Keratinocyte (primary cell): ENCODE measurements at regions not wholly inside any gene's neighbourhood (a gene's known extent, or its start where the extent isn't known, plus 50 kb on each side); places are given as distances from the start of the nearest gene placed in this dataset.

Experiments
- CTCF ChIP-seq, 3 experiments: IDR thresholded peaks in 1 of 3; conservative IDR thresholded peaks in 1 of 3; optimal IDR thresholded peaks in 1 of 3; 2 replicates in 2 of 3; 3 replicates in 1 of 3; pipeline versions ENCODE3 to v1.5.1; 2011; ENCODE audit warnings: low read length in 3 of 3, mild to moderate bottlenecking in 3 of 3, moderate library complexity in 2 of 3, control low read depth in 1 of 3, inconsistent platforms in 1 of 3; ENCODE audit not compliant: insufficient read depth in 2 of 3; ENCODE audit errors: extremely low read depth in 1 of 3
- EZH2 ChIP-seq: IDR thresholded peaks from one replicate; pipeline ENCODE4 v1.6.1; 2012; ENCODE audit warnings: inconsistent platforms, mild to moderate bottlenecking, low read length, moderate library complexity

- TF ChIP-seq CTCF (optimal IDR thresholded peaks at IDR 0.05 in 1 of 3, IDR thresholded peaks at IDR 0.05 in 1 of 3, conservative IDR thresholded peaks at IDR 0.05 in 1 of 3; ENCODE audit: extremely low read depth in 1 of 3, insufficient read depth in 2 of 3, low read length in 3 of 3) = no peak
- TF ChIP-seq EZH2 = no peak
These were observed 1095.1 kb downstream of the IGSF11 start for GRCh38 chr3:117939425-117940027.
